OCI-LY3 (cell line): ENCODE measurements at regions not wholly inside any gene's neighbourhood (a gene's known extent, or its start where the extent isn't known, plus 50 kb on each side); places are given as distances from the start of the nearest gene placed in this dataset.

ENCODE experiments used
- H2AFZ ChIP-seq: fragments of 200-600, 300-600 bp; shearing (Covaris generic); 2 replicates; pipeline ENCODE4 v1.6.0; 2014; ENCODE audit warnings: antibody characterized with exemption, low read depth, low read length
- H3K27ac ChIP-seq: fragments of 200-600, 300-600 bp; sonication (generic); 2 replicates; pipeline ENCODE4 v1.5.1; 2014; ENCODE audit warnings: mild to moderate bottlenecking, low read length, moderate library complexity, mixed read lengths
- H3K27me3 ChIP-seq: fragments of 200-600, 300-600 bp; sonication (generic); 2 replicates; pipeline ENCODE4 v1.6.1; 2014; ENCODE audit warnings: low read depth, low read length, mixed read lengths
- H3K36me3 ChIP-seq: fragments of 200-600, 300-600 bp; sonication (generic); replicated peaks from 2 replicates; pipeline ENCODE3; 2014; ENCODE audit warnings: low read depth, low read length, mixed read lengths
- H3K4me1 ChIP-seq: fragments of 300-600, 200-600 bp; sonication (generic); 2 replicates; pipeline ENCODE4 v1.6.1; 2014; ENCODE audit warnings: low read length, mixed read lengths
- H3K4me2 ChIP-seq: fragments of 200-600, 300-600 bp; sonication (generic); 2 replicates; pipeline ENCODE4 v1.6.1; 2014; ENCODE audit warnings: low read length, mixed read lengths
- H3K4me3 ChIP-seq: fragments of 300-600, 200-600 bp; sonication (generic); 2 replicates; pipeline ENCODE4 v1.5.1; 2014; ENCODE audit warnings: antibody characterized with exemption, mild to moderate bottlenecking, low read length, moderate library complexity
- H3K79me2 ChIP-seq: fragments of 300-600, 200-600 bp; shearing (Covaris generic); 2 replicates; pipeline ENCODE4 v1.6.1; 2014; ENCODE audit warnings: mild to moderate bottlenecking, low read length, mixed read lengths
- H3K9ac ChIP-seq: fragments of 300-600, 200-600 bp; shearing (Covaris generic); 2 replicates; pipeline ENCODE4 v1.6.0; 2014; ENCODE audit warnings: mild to moderate bottlenecking, low read length, moderate library complexity
- H3K9me3 ChIP-seq: fragments of 200-600, 300-600 bp; shearing (Covaris generic); 2 replicates; pipeline ENCODE4 v1.6.1; 2014; ENCODE audit warnings: low read length, mixed read lengths; ENCODE audit not compliant: insufficient read depth
- H4K20me1 ChIP-seq: fragments of 200-600, 300-600 bp; sonication (generic); 2 replicates; pipeline ENCODE4 v1.6.1; 2016; ENCODE audit warnings: low read length, mixed read lengths; ENCODE audit not compliant: insufficient read depth
- EZH2phosphoT487 ChIP-seq: fragments of 200-600 bp; shearing (Covaris generic); IDR thresholded peaks from 2 replicates; pipeline ENCODE4 v1.6.1; 2018; ENCODE audit warnings: antibody characterized with exemption, mixed run types, low read depth
- TF ChIP-seq, protein P1 (sequence below): fragments of 200-600, 300-600 bp; sonication (generic); IDR thresholded peaks from 2 replicates; pipeline ENCODE4 v1.5.1; 2014; ENCODE audit warnings: antibody characterized with exemption, low read length, low read depth

DNA sequence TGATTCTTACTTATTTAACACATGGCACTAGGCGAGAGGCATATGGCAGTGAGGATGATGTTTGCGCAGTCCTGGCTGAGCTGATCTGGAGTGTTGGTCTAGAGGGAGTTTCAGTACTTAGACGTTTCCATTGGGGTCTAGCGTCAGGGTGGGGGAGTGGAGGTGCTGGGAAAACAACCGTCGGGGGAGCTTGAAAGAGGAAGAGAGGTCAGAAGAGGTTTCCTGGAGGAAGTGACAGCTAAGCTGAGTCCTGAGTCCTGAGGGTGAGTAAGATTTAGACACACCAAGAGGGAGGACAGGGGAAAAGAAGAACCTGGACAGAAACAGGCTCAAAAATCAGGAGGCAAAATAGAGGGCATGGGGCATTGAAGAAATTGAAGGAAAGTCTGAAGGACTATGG is 81.4 kb downstream of the ALOX5AP start:
- no peaks in the 10 kb centered on the region for H3K36me3 ChIP-seq
- H3K27me3 ChIP-seq: peaks cover 60% of the 10 kb centered on the region
- H3K4me2 ChIP-seq: no peak overlapping the region
- H3K27ac ChIP-seq: no peak overlapping the region
- no peak overlapping the region for H2AFZ ChIP-seq
- H3K79me2 ChIP-seq: no peaks in the 10 kb centered on the region
- H3K4me1 ChIP-seq: no peaks in the 10 kb centered on the region; the same call in 1 of the 2 replicates
- H3K9me3 ChIP-seq: no peaks in the 10 kb centered on the region
- no peak overlapping the region for H3K9ac ChIP-seq
- no peaks in the 10 kb centered on the region for H4K20me1 ChIP-seq
- TF ChIP-seq EZH2phosphoT487: no peak
- TF ChIP-seq, protein P1, sequence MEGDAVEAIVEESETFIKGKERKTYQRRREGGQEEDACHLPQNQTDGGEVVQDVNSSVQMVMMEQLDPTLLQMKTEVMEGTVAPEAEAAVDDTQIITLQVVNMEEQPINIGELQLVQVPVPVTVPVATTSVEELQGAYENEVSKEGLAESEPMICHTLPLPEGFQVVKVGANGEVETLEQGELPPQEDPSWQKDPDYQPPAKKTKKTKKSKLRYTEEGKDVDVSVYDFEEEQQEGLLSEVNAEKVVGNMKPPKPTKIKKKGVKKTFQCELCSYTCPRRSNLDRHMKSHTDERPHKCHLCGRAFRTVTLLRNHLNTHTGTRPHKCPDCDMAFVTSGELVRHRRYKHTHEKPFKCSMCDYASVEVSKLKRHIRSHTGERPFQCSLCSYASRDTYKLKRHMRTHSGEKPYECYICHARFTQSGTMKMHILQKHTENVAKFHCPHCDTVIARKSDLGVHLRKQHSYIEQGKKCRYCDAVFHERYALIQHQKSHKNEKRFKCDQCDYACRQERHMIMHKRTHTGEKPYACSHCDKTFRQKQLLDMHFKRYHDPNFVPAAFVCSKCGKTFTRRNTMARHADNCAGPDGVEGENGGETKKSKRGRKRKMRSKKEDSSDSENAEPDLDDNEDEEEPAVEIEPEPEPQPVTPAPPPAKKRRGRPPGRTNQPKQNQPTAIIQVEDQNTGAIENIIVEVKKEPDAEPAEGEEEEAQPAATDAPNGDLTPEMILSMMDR: no peak
- no peak overlapping the region for H3K4me3 ChIP-seq

DNA sequence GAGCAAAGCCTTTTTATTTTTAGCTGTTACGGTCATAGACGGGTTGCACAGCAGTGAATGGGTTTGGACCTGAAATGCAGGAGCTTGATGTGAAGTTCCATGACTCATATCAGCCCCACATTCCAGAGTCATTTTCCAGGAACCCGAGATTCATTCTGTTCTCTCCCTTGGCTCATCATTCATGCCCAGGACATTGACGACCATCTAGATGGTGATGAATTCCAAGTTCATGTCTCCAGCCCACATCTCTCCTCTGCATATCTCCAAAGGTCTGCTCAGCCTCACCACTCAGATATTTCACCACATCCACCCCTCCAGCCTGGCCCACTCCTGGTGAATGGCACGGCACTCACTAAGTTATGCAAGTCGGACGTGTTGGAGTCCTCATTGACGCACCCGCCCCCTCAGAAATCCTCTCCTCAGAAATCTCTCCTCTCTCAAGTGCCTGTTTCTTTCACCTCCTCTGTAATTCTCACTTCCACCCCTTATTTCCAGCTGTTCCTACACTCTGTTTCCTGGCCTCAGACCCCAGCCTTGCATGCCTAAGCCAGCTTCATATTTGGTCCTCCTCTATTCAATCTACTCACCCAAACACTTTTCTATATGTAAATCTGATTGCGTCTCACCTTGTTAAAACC is 83.1 kb downstream of the ALOX5AP start:
- Histone ChIP-seq H3K9me3 (no peaks in the 10 kb centered on the region), H3K4me3 (no peak overlapping the region), H4K20me1 (no peaks in the 10 kb centered on the region), H3K27ac (no peak overlapping the region), H2AFZ (no peak overlapping the region), H3K79me2 (no peaks in the 10 kb centered on the region), H3K4me2 (no peak overlapping the region), H3K4me1 (no peaks in the 10 kb centered on the region; the same call in 1 of the 2 replicates), H3K9ac (no peak overlapping the region), H3K27me3 (peaks cover 70% of the 10 kb centered on the region), H3K36me3 (no peaks in the 10 kb centered on the region)
- TF ChIP-seq, protein P1: no peak
- no peak for TF ChIP-seq EZH2phosphoT487

DNA sequence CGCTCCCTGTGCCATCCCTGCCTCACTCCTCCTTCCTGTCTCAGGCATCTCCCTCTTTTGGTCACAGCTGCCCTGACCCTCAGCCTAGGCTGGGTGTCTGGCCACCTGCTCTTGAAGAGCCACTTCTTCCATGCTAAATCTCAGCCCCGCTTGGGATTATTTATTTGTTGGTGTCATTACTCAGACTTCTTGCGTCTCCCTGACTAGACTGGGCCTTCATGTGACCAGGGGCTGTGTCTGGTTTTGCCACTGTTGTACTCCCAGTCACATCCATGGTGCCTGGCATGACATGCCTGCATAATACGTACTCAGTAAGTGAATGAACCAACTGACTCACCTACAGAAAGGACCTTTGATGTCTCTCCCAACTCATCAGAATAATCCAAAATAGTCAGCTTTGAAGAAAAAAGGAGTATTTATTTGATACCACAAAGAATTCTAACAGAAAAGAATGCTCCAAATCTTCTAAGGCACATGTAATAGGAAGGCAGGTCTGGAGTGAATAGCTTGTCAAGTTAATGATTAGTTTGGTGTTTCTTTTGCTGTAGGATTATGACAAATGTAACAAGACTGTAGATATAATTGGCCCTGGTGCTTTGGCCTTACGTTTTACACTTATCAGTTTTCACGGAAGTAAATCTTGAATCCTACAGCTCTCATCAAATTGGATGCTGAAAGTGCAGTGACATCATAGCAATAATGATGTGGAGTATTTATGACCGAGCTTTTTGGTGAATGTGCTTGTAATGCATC is 84.0 kb downstream of the ALOX5AP start:
- Histone ChIP-seq H3K79me2 (no peaks in the 10 kb centered on the region), H3K27ac (no peak overlapping the region), H4K20me1 (no peaks in the 10 kb centered on the region), H3K27me3 (peaks cover 75% of the 10 kb centered on the region), H3K4me2 (no peak overlapping the region), H3K9me3 (no peaks in the 10 kb centered on the region), H3K4me3 (no peak overlapping the region), H3K4me1 (no peaks in the 10 kb centered on the region; the same call in 1 of the 2 replicates), H3K9ac (no peak overlapping the region), H3K36me3 (no peaks in the 10 kb centered on the region), H2AFZ (no peak overlapping the region)
- TF ChIP-seq EZH2phosphoT487: no peak
- TF ChIP-seq, protein P1: no peak

DNA sequence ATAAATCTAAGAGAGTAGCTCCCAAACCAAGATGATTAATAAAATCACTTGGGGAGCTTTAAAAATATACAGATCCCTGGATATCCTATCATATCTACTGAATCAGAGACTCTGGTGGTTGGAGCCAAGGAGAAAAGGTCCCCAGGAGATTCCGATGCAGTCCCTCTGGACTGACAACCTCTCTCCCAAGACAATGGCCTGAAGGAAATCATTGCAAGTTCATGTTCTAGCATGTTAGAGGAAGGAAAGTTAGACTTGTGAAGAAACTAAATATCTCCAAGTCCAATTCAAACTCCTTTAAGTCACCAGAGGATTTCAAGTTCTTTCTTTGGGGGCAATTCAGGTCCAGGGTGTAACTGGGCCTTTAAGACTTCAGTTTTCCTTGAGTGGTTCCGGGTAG is 84.7 kb upstream of the MEDAG start:
- Histone ChIP-seq H3K4me3 (no peak overlapping the region), H3K27ac (no peak overlapping the region), H3K4me2 (no peak overlapping the region), H3K36me3 (no peaks in the 10 kb centered on the region), H3K9ac (no peak overlapping the region), H2AFZ (no peak overlapping the region), H3K79me2 (no peaks in the 10 kb centered on the region), H3K27me3 (peaks cover 70% of the 10 kb centered on the region), H3K4me1 (no peaks in the 10 kb centered on the region; the same call in 1 of the 2 replicates), H4K20me1 (no peaks in the 10 kb centered on the region), H3K9me3 (no peaks in the 10 kb centered on the region)
- no peak for TF ChIP-seq EZH2phosphoT487
- TF ChIP-seq, protein P1: no peak
